ENCODE measurements at regions not wholly inside any gene's neighbourhood (a gene's known extent, or its start where the extent isn't known, plus 50 kb on each side); places are given as distances from the start of the nearest gene placed in this dataset.

DNA sequence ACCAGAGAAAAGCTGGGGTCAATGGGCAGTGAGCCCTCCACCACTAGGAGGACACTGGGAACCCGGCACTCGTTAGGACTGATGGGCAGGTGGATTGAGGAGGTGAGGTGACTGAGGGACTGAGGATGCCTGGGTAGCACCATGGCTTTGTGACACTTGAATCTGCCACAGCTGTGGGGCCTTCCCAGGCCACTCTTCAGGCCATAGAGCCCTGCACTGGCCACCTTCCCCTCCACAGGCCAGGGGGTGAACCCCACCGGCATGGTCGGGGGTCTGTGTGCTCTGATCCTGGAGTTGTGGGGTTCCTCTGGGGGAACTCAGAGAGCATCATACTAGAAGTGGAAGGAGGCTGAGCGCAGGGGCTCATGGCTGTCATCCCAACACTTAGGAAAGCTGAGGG lies 423.5 kb downstream of the ZNF536 start:
- no peak overlapping the region for H3K4me3 ChIP-seq
- no peaks in the 10 kb centered on the region for H3F3A ChIP-seq (replicated peaks; ENCODE audit: low read depth)
- ATAC-seq, result no peak
- DNase-seq (ENCODE audit: low spot score), result no peak
- H3K27me3 Mint-ChIP-seq (ENCODE audit: insufficient read depth, low read depth, poor library complexity), result peaks cover 8% of the 10 kb centered on the region
- H3K36me3 Mint-ChIP-seq (ENCODE audit: low read depth), result peaks cover 3% of the 10 kb centered on the region; the same call in 1 of the 3 replicates
- TF ChIP-seq EZH2phosphoT487 (IDR thresholded peaks at IDR 0.05; ENCODE audit: unreplicated experiment) (no peak), ZNF462 (CRISPR knock-in tag; IDR thresholded peaks at IDR 0.05) (no peak), JUNB (IDR thresholded peaks at IDR 0.05; ENCODE audit: unreplicated experiment) (no peak), ZNF331 (CRISPR knock-in tag; IDR thresholded peaks at IDR 0.05; ENCODE audit: low read depth) (no peak), CTCF (conservative IDR thresholded peaks at IDR 0.05; ENCODE audit: low read depth in 2 of 2) (no peak), CREB1 (CRISPR knock-in tag; IDR thresholded peaks at IDR 0.05; ENCODE audit: low read depth) (no peak), POLR2AphosphoS5 (IDR thresholded peaks at IDR 0.05; ENCODE audit: low read depth) (no peak), ZNF114 (CRISPR knock-in tag; IDR thresholded peaks at IDR 0.05) (no peak), NANOG (IDR thresholded peaks at IDR 0.05; ENCODE audit: borderline replicate concordance) (no peak), STAT1 (IDR thresholded peaks at IDR 0.05; ENCODE audit: unreplicated experiment) (no peak), EZH2 (IDR thresholded peaks at IDR 0.05; ENCODE audit: low read depth, unreplicated experiment) (no peak), ETS1 (IDR thresholded peaks at IDR 0.05) (no peak)
- TF ChIP-seq, protein P1, sequence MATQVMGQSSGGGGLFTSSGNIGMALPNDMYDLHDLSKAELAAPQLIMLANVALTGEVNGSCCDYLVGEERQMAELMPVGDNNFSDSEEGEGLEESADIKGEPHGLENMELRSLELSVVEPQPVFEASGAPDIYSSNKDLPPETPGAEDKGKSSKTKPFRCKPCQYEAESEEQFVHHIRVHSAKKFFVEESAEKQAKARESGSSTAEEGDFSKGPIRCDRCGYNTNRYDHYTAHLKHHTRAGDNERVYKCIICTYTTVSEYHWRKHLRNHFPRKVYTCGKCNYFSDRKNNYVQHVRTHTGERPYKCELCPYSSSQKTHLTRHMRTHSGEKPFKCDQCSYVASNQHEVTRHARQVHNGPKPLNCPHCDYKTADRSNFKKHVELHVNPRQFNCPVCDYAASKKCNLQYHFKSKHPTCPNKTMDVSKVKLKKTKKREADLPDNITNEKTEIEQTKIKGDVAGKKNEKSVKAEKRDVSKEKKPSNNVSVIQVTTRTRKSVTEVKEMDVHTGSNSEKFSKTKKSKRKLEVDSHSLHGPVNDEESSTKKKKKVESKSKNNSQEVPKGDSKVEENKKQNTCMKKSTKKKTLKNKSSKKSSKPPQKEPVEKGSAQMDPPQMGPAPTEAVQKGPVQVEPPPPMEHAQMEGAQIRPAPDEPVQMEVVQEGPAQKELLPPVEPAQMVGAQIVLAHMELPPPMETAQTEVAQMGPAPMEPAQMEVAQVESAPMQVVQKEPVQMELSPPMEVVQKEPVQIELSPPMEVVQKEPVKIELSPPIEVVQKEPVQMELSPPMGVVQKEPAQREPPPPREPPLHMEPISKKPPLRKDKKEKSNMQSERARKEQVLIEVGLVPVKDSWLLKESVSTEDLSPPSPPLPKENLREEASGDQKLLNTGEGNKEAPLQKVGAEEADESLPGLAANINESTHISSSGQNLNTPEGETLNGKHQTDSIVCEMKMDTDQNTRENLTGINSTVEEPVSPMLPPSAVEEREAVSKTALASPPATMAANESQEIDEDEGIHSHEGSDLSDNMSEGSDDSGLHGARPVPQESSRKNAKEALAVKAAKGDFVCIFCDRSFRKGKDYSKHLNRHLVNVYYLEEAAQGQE (IDR thresholded peaks at IDR 0.05; ENCODE audit: unreplicated experiment), result no peak
- no peaks in the 10 kb centered on the region for H3K9me2 ChIP-seq (ENCODE audit: insufficient read depth)
- H3K4me1 Mint-ChIP-seq, result peaks cover 4% of the 10 kb centered on the region
- no peaks in the 10 kb centered on the region for H3K36me3 ChIP-seq (ENCODE audit: insufficient read depth)
- H3K27ac Mint-ChIP-seq, result no peak overlapping the region
- H3K27me3 ChIP-seq (ENCODE audit: insufficient read depth), result no peaks in the 10 kb centered on the region
- H3K4me1 ChIP-seq (ENCODE audit: insufficient read depth), result no peaks in the 10 kb centered on the region
- H3K27ac ChIP-seq (ENCODE audit: low read depth), result no peak overlapping the region
- no peaks in the 10 kb centered on the region for H3K79me2 ChIP-seq (replicated peaks; ENCODE audit: insufficient read depth)
- H4K20me1 ChIP-seq (replicated peaks; ENCODE audit: insufficient read depth), result no peaks in the 10 kb centered on the region
- peaks cover 13% of the 10 kb centered on the region for H3K9me3 Mint-ChIP-seq
- no peak overlapping the region for H3K4me2 ChIP-seq
- no peak overlapping the region for H3K4me3 Mint-ChIP-seq
- no peak overlapping the region for H2AFZ ChIP-seq
